Endothelial cell of umbilical vein (primary cell): ENCODE measurements at regions not wholly inside any gene's neighbourhood (a gene's known extent, or its start where the extent isn't known, plus 50 kb on each side); places are given as distances from the start of the nearest gene placed in this dataset.

Experiments used
- BruUV-seq: library from RNA; stranded (reverse); fragments of 400-500 nt; replicated peaks from 2 replicates; lab custom pipeline; 2021; lab: Mats Ljungman, UMichigan
- CTCF ChIA-PET: fragments of 300-600, 350-600 bp; sonication (Branson Sonifier 250); formaldehyde crosslinking; loops from one replicate; lab custom pipeline; 2021; ENCODE audit warnings: antibody characterized with exemption, inconsistent platforms; lab: Charles Lee
- POLR2A ChIA-PET: fragments of 300-600, 350-600 bp; sonication (Branson Sonifier 250); formaldehyde crosslinking; loops from one replicate; lab custom pipeline; 2021; ENCODE audit warnings: antibody characterized with exemption, inconsistent platforms; lab: Charles Lee
- DNase-seq: peaks from one replicate; pipeline ENCODE4 v3.0.0-alpha.2; 2011; ENCODE audit warnings: low read depth, low spot score
- FAIRE-seq: peaks from 2 replicates; lab custom pipeline; 2011; peaks lifted over from hg19 to GRCh38; lab: Jason Lieb, UNC
- H2AFZ ChIP-seq: 2 replicates; pipeline ENCODE4 v1.6.0; 2012; ENCODE audit warnings: low read depth, low read length, control low read depth, inconsistent platforms
- H3K27ac ChIP-seq: 2 replicates; pipeline ENCODE4 v1.5.1; 2011; ENCODE audit warnings: low read depth, mild to moderate bottlenecking, control low read depth, low read length, moderate library complexity; ENCODE audit not compliant: insufficient read depth
- H3K27me3 ChIP-seq, 2 experiments: 2 replicates each; pipeline versions ENCODE4 v1.6.0 to v1.6.1; 2011; ENCODE audit warnings: low read length in 2 of 2, mixed read lengths in 1 of 2; ENCODE audit not compliant: control insufficient read depth in 2 of 2, insufficient read depth in 2 of 2
- H3K36me3 ChIP-seq, 2 experiments: 2 replicates in 1 of 2; 3 replicates in 1 of 2; pipeline ENCODE4 v1.5.1; 2011; ENCODE audit warnings: low read length in 2 of 2, mild to moderate bottlenecking in 1 of 2, moderate library complexity in 1 of 2; ENCODE audit not compliant: control insufficient read depth in 2 of 2, insufficient read depth in 2 of 2; ENCODE audit errors: extremely low read depth in 1 of 2
- H3K4me1 ChIP-seq: 3 replicates; pipeline ENCODE4 v1.5.1; 2011; ENCODE audit warnings: mild to moderate bottlenecking, low read length; ENCODE audit not compliant: control insufficient read depth, insufficient read depth; ENCODE audit errors: extremely low read depth
- H3K4me2 ChIP-seq: 2 replicates; pipeline ENCODE4 v1.6.1; 2011; ENCODE audit warnings: low read length, control low read depth, mixed read lengths; ENCODE audit not compliant: insufficient read depth
- H3K4me3 ChIP-seq, 3 experiments: fragments of 200-600 bp in 1 of 3; sonication (generic), shearing (Covaris generic) in 1 of 3; replicated peaks in 1 of 3; 2 replicates each; pipeline ENCODE4 v1.5.1; 2011 to 2016; ENCODE audit warnings: control low read depth in 3 of 3, low read length in 3 of 3, mild to moderate bottlenecking in 2 of 3, inconsistent platforms in 1 of 3, low read depth in 1 of 3, moderate library complexity in 1 of 3; ENCODE audit not compliant: insufficient read depth in 1 of 3
- H3K79me2 ChIP-seq: 2 replicates; pipeline ENCODE4 v1.6.0; 2012; ENCODE audit warnings: low read length, inconsistent platforms; ENCODE audit not compliant: control insufficient read depth, insufficient read depth
- H3K9ac ChIP-seq: replicated peaks from 2 replicates; pipeline ENCODE3; 2011; ENCODE audit warnings: low read length, control low read depth; ENCODE audit not compliant: insufficient read depth; ENCODE audit errors: extremely low read depth
- H3K9me1 ChIP-seq: replicated peaks from 3 replicates; pipeline ENCODE4 v1.6.0; 2011; ENCODE audit warnings: mild to moderate bottlenecking, low read length; ENCODE audit not compliant: control insufficient read depth, insufficient read depth; ENCODE audit errors: extremely low read depth
- H3K9me3 ChIP-seq: replicated peaks from 2 replicates; pipeline ENCODE4 v1.5.1; 2012; ENCODE audit warnings: low read length, inconsistent platforms; ENCODE audit not compliant: control insufficient read depth, insufficient read depth
- H4K20me1 ChIP-seq: replicated peaks from 2 replicates; pipeline ENCODE3; 2011; ENCODE audit warnings: mild to moderate bottlenecking, low read length; ENCODE audit not compliant: control insufficient read depth, insufficient read depth; ENCODE audit errors: extremely low read depth
- EZH2 ChIP-seq: IDR thresholded peaks from 2 replicates; pipeline ENCODE4 v1.6.1; 2012; ENCODE audit warnings: borderline replicate concordance, low read depth, mild to moderate bottlenecking, moderate library complexity, low read length, inconsistent platforms; ENCODE audit not compliant: severe bottlenecking
- FOS ChIP-seq: IDR thresholded peaks from 2 replicates; pipeline ENCODE4 v1.6.1; 2011; ENCODE audit warnings: mild to moderate bottlenecking, low read length, moderate library complexity, borderline replicate concordance; ENCODE audit not compliant: insufficient read depth
- GATA2 ChIP-seq: IDR thresholded peaks from 2 replicates; pipeline ENCODE4 v1.7.0; 2011; ENCODE audit warnings: low read depth, mild to moderate bottlenecking, moderate library complexity, mixed read lengths, low read length; ENCODE audit not compliant: insufficient read length, insufficient read depth
- JUN ChIP-seq: IDR thresholded peaks from 2 replicates; pipeline ENCODE4 v1.6.1; 2011; ENCODE audit warnings: borderline replicate concordance, low read depth; ENCODE audit not compliant: insufficient read length, insufficient read depth
- MYC ChIP-seq: IDR thresholded peaks from one replicate; pipeline ENCODE4 v1.6.1; 2011; ENCODE audit warnings: mild to moderate bottlenecking, low read depth, low read length
- POLR2A ChIP-seq: IDR thresholded peaks from 2 replicates; pipeline ENCODE4 v1.6.1; 2012; ENCODE audit warnings: low read depth, mild to moderate bottlenecking, control low read depth, low read length
- POLR2AphosphoS5 ChIP-seq: IDR thresholded peaks from 2 replicates; pipeline ENCODE4 v1.6.1; 2012; ENCODE audit warnings: low read depth, mild to moderate bottlenecking, control low read depth, low read length, moderate library complexity; ENCODE audit not compliant: insufficient read depth
- dilution Hi-C: fragments of 300-500 bp; cut with MboI; formaldehyde crosslinking; loops from one replicate; pipeline ENCODE4 v1.15.0; 2019; ENCODE audit warnings: low sequenced_read_pairs; ENCODE audit not compliant: extremely low pct_ligation_motif_present
- intact Hi-C: fragments of 100-400 bp; cut with micrococcal nuclease; formaldehyde crosslinking; loops from one replicate; pipeline ENCODE4 v1.10.0; 2022
- TF ChIP-seq, protein P1 (sequence below): IDR thresholded peaks from 2 replicates; pipeline ENCODE4 v1.6.1; 2011; ENCODE audit not compliant: insufficient read depth, insufficient read length
- TF ChIP-seq, protein P2 (sequence below), 2 donors: IDR thresholded peaks; 1 replicate in 1 of 2; 2 replicates in 1 of 2; pipeline ENCODE4 v1.5.1; 2011; ENCODE audit warnings: low read length in 2 of 2, mild to moderate bottlenecking in 2 of 2, moderate library complexity in 2 of 2, control low read depth in 1 of 2, inconsistent platforms in 1 of 2, low read depth in 1 of 2; ENCODE audit not compliant: insufficient read depth in 1 of 2; ENCODE audit errors: extremely low read depth in 1 of 2

DNA sequence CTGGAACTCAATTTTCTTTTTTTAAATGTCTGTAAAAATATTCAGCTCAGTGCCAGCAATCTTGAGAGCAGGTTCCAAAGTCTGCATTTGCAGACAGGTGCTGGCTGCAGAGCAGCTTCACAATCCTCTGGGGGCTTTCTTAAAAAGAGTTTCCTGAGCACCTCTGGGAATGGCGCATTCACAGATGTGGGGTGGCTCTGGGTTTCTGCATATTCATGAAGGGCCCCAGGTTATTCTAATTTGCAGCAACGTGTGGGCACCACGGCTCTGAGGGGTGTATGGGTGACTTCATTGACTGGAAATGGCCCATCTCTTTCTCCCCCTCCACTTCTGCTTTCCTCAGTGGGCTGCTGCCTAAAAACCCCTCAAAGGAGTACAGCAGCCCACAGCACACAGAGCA lies 225.0 kb upstream of the APCDD1 start:
- Histone ChIP-seq H3K9ac (no peak overlapping the region), H3K4me2 (no peak overlapping the region), H3K9me1 (no peaks in the 10 kb centered on the region), H3K9me3 (no peaks in the 10 kb centered on the region), H4K20me1 (no peaks in the 10 kb centered on the region), H3K27ac (no peak overlapping the region), H3K4me3 (no peak overlapping the region), H3K79me2 (no peaks in the 10 kb centered on the region), H3K4me1 (no peaks in the 10 kb centered on the region), H3K27me3 (no peaks in the 10 kb centered on the region), H3K36me3 (no peaks in the 10 kb centered on the region), H2AFZ (no peak overlapping the region)
- intact Hi-C loops, result no loop called here
- dilution Hi-C loops, result no loop called here
- no TSS peak for BruUV-seq
- TF ChIP-seq GATA2 (no peak), FOS (no peak), POLR2AphosphoS5 (no peak), POLR2A (no peak), MYC (no peak), JUN (no peak), EZH2 (no peak)
- TF ChIP-seq, protein P1, sequence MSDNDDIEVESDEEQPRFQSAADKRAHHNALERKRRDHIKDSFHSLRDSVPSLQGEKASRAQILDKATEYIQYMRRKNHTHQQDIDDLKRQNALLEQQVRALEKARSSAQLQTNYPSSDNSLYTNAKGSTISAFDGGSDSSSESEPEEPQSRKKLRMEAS, result no peak
- TF ChIP-seq, protein P2, sequence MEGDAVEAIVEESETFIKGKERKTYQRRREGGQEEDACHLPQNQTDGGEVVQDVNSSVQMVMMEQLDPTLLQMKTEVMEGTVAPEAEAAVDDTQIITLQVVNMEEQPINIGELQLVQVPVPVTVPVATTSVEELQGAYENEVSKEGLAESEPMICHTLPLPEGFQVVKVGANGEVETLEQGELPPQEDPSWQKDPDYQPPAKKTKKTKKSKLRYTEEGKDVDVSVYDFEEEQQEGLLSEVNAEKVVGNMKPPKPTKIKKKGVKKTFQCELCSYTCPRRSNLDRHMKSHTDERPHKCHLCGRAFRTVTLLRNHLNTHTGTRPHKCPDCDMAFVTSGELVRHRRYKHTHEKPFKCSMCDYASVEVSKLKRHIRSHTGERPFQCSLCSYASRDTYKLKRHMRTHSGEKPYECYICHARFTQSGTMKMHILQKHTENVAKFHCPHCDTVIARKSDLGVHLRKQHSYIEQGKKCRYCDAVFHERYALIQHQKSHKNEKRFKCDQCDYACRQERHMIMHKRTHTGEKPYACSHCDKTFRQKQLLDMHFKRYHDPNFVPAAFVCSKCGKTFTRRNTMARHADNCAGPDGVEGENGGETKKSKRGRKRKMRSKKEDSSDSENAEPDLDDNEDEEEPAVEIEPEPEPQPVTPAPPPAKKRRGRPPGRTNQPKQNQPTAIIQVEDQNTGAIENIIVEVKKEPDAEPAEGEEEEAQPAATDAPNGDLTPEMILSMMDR (IDR thresholded peaks at IDR 0.05; ENCODE audit: extremely low read depth in 1 of 2, insufficient read depth in 1 of 2, low read depth in 1 of 2, low read length in 2 of 2), result no peak
- POLR2A ChIA-PET, result no interaction called here
- DNase-seq, result no peak
- no peak for FAIRE-seq
- CTCF ChIA-PET, result no interaction called here
